GM23248 (cell line): ENCODE measurements at regions not wholly inside any gene's neighbourhood (a gene's known extent, or its start where the extent isn't known, plus 50 kb on each side); places are given as distances from the start of the nearest gene placed in this dataset.

Experiments
- EZH2 ChIP-seq: fragments of 200-600 bp; sonication (generic); IDR thresholded peaks from 2 replicates; pipeline ENCODE4 v1.6.1; 2018; ENCODE audit warnings: antibody characterized with exemption, mild to moderate bottlenecking; ENCODE audit not compliant: insufficient read depth, poor library complexity, severe bottlenecking
- EZH2phosphoT487 ChIP-seq: fragments of 200-600 bp; sonication (generic); IDR thresholded peaks from 2 replicates; pipeline ENCODE4 v1.6.1; 2018; ENCODE audit warnings: antibody characterized with exemption, moderate library complexity, mild to moderate bottlenecking, low read depth; ENCODE audit not compliant: insufficient read depth

GRCh38 chr7:10484767-10485166 is 488.9 kb upstream of the PHF14 start:
- TF ChIP-seq EZH2 (no peak), EZH2phosphoT487 (no peak)
